Fibroblast of lung (primary cell): ENCODE measurements at regions not wholly inside any gene's neighbourhood (a gene's known extent, or its start where the extent isn't known, plus 50 kb on each side); places are given as distances from the start of the nearest gene placed in this dataset.
"Not testable (repeated sequence)": the region's sequence is repeated elsewhere in the genome, so short reads cannot be mapped to it uniquely, and the experiment has no call there.

ENCODE experiments used
- DNase-seq, 2 donors: peaks; one replicate each; pipeline versions ENCODE4 v3.0.0 to v3.0.0-alpha.2; 2010; ENCODE audit warnings: low read depth in 2 of 2
- H2AFZ ChIP-seq: 2 replicates; pipeline ENCODE4 v1.5.1; 2012; ENCODE audit warnings: low read length, control low read depth, inconsistent platforms
- H3K27ac ChIP-seq: 2 replicates; pipeline ENCODE4 v1.5.1; 2011; ENCODE audit warnings: low read length, control low read depth; ENCODE audit not compliant: insufficient read depth
- H3K27me3 ChIP-seq: 2 replicates; pipeline ENCODE4 v1.5.1; 2011; ENCODE audit warnings: mild to moderate bottlenecking, low read length; ENCODE audit not compliant: control insufficient read depth, insufficient read depth
- H3K36me3 ChIP-seq: 2 replicates; pipeline ENCODE4 v1.5.1; 2011; ENCODE audit warnings: low read length; ENCODE audit not compliant: control insufficient read depth, insufficient read depth
- H3K4me1 ChIP-seq: 2 replicates; pipeline ENCODE4 v1.5.1; 2011; ENCODE audit warnings: low read length; ENCODE audit not compliant: control insufficient read depth, insufficient read depth; ENCODE audit errors: extremely low read depth
- H3K4me2 ChIP-seq: 2 replicates; pipeline ENCODE4 v1.5.1; 2011; ENCODE audit warnings: low read length, control low read depth; ENCODE audit not compliant: insufficient read depth; ENCODE audit errors: extremely low read depth
- H3K4me3 ChIP-seq, 4 experiments: fragments of 200-600 bp in 1 of 4; sonication (generic) in 1 of 4; replicated peaks in 1 of 4; 2 replicates each; pipeline ENCODE4 v1.5.1; 2011 to 2016; ENCODE audit warnings: low read length in 4 of 4, low read depth in 3 of 4, mild to moderate bottlenecking in 3 of 4, control low read depth in 2 of 4, inconsistent platforms in 1 of 4, mixed read lengths in 1 of 4; ENCODE audit not compliant: insufficient read depth in 1 of 4; ENCODE audit errors: control extremely low read depth in 1 of 4
- H3K79me2 ChIP-seq: 2 replicates; pipeline ENCODE4 v1.5.1; 2012; ENCODE audit warnings: mild to moderate bottlenecking, low read length, inconsistent platforms; ENCODE audit not compliant: control insufficient read depth, insufficient read depth
- H3K9ac ChIP-seq: 2 replicates; pipeline ENCODE4 v1.5.1; 2011; ENCODE audit warnings: mild to moderate bottlenecking, low read length, control low read depth; ENCODE audit not compliant: insufficient read depth
- H3K9me3 ChIP-seq: 2 replicates; pipeline ENCODE4 v1.5.1; 2012; ENCODE audit warnings: low read depth, low read length; ENCODE audit not compliant: control insufficient read depth, insufficient read depth
- H4K20me1 ChIP-seq: 2 replicates; pipeline ENCODE4 v1.5.1; 2011; ENCODE audit warnings: low read length; ENCODE audit not compliant: control insufficient read depth, insufficient read depth; ENCODE audit errors: extremely low read depth
- EZH2 ChIP-seq: IDR thresholded peaks from 2 replicates; pipeline ENCODE4 v1.5.1; 2012; ENCODE audit warnings: low read length, control low read depth, mild to moderate bottlenecking; ENCODE audit errors: missing control alignments
- TF ChIP-seq, protein P1 (sequence below), 2 donors: IDR thresholded peaks in 1 of 2; conservative IDR thresholded peaks in 1 of 2; 1 replicate in 1 of 2; 2 replicates in 1 of 2; pipeline ENCODE4 v1.5.1; 2011 to 2012; ENCODE audit warnings: low read length in 2 of 2, control low read depth in 1 of 2, inconsistent platforms in 1 of 2, low read depth in 1 of 2, mild to moderate bottlenecking in 1 of 2

DNA sequence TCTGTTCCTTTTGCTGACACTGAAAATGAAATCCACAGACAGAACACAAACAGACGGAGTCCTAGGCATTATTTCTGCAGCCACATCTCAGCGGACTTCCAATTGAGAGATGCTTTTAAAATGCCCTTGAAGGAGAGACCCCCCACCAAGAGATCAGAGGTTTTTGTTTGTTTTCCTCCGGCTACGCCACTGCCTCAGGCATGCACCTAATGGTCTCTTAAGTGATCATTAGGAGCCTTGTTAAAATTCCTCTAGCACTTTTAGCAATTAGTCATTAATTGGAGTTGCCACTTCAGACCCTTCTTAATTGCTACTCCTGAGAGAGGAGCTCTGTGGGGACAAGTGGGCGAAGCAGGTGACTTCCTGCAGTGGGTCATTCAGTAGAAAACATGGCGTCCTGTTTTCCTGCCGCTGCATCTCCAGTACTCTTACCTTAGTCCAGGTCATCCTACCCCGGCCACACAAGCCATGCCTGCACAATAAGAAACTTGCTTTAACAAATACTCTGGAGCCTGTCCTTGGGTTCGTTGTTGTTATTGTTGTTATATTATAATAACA is 257.7 kb upstream of the CHAC2 start:
- Histone ChIP-seq H3K9me3 (no peaks in the 10 kb centered on the region), H3K79me2 (no peaks in the 10 kb centered on the region), H3K9ac (no peak overlapping the region), H3K4me2 (no peak overlapping the region), H3K4me3 (no peak overlapping the region), H3K4me1 (no peaks in the 10 kb centered on the region), H2AFZ (no peak overlapping the region), H3K36me3 (no peaks in the 10 kb centered on the region), H4K20me1 (no peaks in the 10 kb centered on the region), H3K27ac (no peak overlapping the region), H3K27me3 (no peaks in the 10 kb centered on the region)
- TF ChIP-seq EZH2 = no peak
- TF ChIP-seq, protein P1, sequence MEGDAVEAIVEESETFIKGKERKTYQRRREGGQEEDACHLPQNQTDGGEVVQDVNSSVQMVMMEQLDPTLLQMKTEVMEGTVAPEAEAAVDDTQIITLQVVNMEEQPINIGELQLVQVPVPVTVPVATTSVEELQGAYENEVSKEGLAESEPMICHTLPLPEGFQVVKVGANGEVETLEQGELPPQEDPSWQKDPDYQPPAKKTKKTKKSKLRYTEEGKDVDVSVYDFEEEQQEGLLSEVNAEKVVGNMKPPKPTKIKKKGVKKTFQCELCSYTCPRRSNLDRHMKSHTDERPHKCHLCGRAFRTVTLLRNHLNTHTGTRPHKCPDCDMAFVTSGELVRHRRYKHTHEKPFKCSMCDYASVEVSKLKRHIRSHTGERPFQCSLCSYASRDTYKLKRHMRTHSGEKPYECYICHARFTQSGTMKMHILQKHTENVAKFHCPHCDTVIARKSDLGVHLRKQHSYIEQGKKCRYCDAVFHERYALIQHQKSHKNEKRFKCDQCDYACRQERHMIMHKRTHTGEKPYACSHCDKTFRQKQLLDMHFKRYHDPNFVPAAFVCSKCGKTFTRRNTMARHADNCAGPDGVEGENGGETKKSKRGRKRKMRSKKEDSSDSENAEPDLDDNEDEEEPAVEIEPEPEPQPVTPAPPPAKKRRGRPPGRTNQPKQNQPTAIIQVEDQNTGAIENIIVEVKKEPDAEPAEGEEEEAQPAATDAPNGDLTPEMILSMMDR (conservative IDR thresholded peaks at IDR 0.05 in 1 of 2, IDR thresholded peaks at IDR 0.05 in 1 of 2; ENCODE audit: low read depth in 1 of 2, low read length in 2 of 2) = no peak
- no peak for DNase-seq

DNA sequence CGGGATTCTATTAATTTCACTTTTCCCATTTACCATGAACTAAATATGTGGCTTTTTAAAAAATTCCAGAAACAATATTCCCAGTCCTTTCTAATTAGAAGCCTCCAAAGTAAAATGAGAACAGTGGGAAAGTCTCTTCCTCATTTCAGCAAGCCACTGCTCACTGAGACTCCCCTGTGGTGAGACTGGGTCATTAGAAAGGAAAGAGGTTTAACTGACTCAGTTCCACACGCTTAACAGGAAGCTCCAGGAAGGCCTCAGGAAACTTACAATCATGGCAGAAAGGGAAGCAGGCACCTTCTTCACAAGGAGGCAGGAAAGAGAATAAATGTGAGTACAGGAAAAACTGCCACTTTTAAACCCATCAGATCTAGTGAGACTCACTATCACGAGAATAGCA is 258.9 kb upstream of the CHAC2 start:
- no peaks in the 10 kb centered on the region for H3K4me1 ChIP-seq
- no peak for TF ChIP-seq EZH2
- TF ChIP-seq, protein P1 (conservative IDR thresholded peaks at IDR 0.05 in 1 of 2, IDR thresholded peaks at IDR 0.05 in 1 of 2; ENCODE audit: low read depth in 1 of 2, low read length in 2 of 2) = no peak
- H3K27me3 ChIP-seq = no peaks in the 10 kb centered on the region

DNA sequence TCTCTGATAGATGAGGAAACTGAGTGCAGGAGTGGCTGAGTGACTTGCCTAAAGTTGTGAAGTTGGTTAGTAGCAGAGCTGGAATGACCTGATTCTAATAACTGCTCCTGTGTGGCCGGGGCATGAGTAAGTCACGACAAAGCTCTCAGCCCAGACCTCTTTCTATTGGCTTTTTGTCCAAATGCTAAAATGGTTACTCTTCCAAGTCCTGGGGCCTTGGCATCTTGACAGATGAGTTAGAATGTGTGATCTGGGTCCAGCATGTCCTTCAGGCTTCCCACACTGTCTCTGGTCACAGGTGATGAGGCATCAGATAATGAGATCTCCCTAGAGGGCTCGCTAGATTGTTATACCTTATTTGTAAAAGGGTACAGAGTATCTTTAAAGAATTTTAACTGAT is 260.5 kb upstream of the CHAC2 start:
- H2AFZ ChIP-seq, H3K4me2 ChIP-seq, H3K79me2 ChIP-seq, H3K9ac ChIP-seq, H3K36me3 ChIP-seq, H3K9me3 ChIP-seq, H3K27me3 ChIP-seq, H3K4me3 ChIP-seq, H3K4me1 ChIP-seq, H3K27ac ChIP-seq, H4K20me1 ChIP-seq: not testable (repeated sequence)
- peak in 1 of 2 donors; percentile 36 for DNase-seq

More for the DNA sequence above, 258.9 kb upstream of the CHAC2 start:
- Histone ChIP-seq H3K9ac (no peak overlapping the region), H3K9me3 (no peaks in the 10 kb centered on the region), H4K20me1 (no peaks in the 10 kb centered on the region), H2AFZ (no peak overlapping the region), H3K36me3 (no peaks in the 10 kb centered on the region), H3K4me2 (no peak overlapping the region), H3K4me3 (no peak overlapping the region), H3K79me2 (no peaks in the 10 kb centered on the region), H3K27ac (no peak overlapping the region)
- peak in 1 of 2 donors; percentile 11 for DNase-seq
